Prostate gland (tissue), 2 donors: ENCODE measurements at regions not wholly inside any gene's neighbourhood (a gene's known extent, or its start where the extent isn't known, plus 50 kb on each side); places are given as distances from the start of the nearest gene placed in this dataset.

ENCODE experiments used
- DNase-seq: peaks from one replicate; pipeline ENCODE4 v3.0.0-alpha.2; 2019; ENCODE audit warnings: low spot score
- H3K27ac ChIP-seq, 2 donors: fragments of 200-600 bp; sonication (generic); 2 replicates each; pipeline ENCODE4 v1.5.1; 2017 to 2019
- H3K27me3 ChIP-seq: fragments of 200-600 bp; sonication (generic); replicated peaks from 2 replicates; pipeline ENCODE4 v1.5.1; 2019; ENCODE audit not compliant: insufficient read depth
- H3K36me3 ChIP-seq, 2 donors: fragments of 200-600 bp; sonication (generic); 1 replicate in 1 of 2; 2 replicates in 1 of 2; pipeline versions ENCODE4 v1.5.1 to v1.8.1; 2017 to 2019
- H3K4me1 ChIP-seq: fragments of 200-600 bp; sonication (generic); replicated peaks from 2 replicates; pipeline ENCODE4 v1.5.1; 2019
- H3K4me3 ChIP-seq, 2 donors: fragments of 200-600 bp; sonication (generic); 2 replicates each; pipeline ENCODE4 v1.5.1; 2017 to 2019
- H3K9me3 ChIP-seq: fragments of 200-600 bp; sonication (generic); 2 replicates; pipeline ENCODE4 v1.5.1; 2017
- POLR2A ChIP-seq: fragments of 450-650 bp; IDR thresholded peaks from one replicate; pipeline ENCODE4 v1.6.1; 2016; ENCODE audit warnings: antibody characterized with exemption, mild to moderate bottlenecking
- POLR2AphosphoS5 ChIP-seq: sonication (generic); formaldehyde crosslinking; IDR thresholded peaks from one replicate; pipeline ENCODE4 v1.6.1; 2017; ENCODE audit warnings: antibody characterized with exemption
- WGBS: methylation state at CpG from one replicate; pipeline ENCODE4 v1.1.5; 2018; 5-methylcytosine and 5-hydroxymethylcytosine counted together
- intact Hi-C: fragments of 100-400 bp; cut with DNase I; formaldehyde crosslinking; loops from one replicate; pipeline ENCODE4 v1.14.2; 2022
- TF ChIP-seq, protein P1 (sequence below), 4 experiments: fragments of 200-600 bp in 2 of 4; fragments of 450-650 bp in 2 of 4; sonication (generic) in 2 of 4; IDR thresholded peaks; 1 replicate in 3 of 4; 2 replicates in 1 of 4; pipeline ENCODE4 v1.5.1; 2016 to 2019; ENCODE audit warnings: antibody characterized with exemption in 4 of 4, mild to moderate bottlenecking in 2 of 4, moderate library complexity in 2 of 4

DNA sequence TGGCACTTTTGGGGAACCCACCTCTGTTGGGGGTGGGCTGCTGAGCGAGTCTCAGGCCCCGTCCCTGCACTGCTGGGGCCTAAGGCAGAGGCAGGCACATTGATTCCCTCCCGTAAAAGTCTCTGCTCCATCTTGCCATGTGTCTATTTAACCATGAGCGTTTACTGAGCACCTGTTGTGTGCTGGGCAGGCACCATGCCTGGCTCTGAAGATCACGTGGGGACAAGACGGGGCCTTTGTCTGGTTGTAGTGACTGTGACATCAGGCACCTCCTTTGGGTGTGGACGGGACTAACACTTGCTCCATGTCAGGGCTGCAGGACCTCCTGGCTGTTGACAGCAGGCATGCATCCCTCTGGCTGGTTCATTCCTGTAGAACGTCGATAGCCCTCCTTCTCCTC, 204.7 kb upstream of the CIBAR2 start:
- Histone ChIP-seq H3K27me3 (no peaks in the 10 kb centered on the region), H3K4me1 (peaks cover 10% of the 10 kb centered on the region), H3K27ac (no peak overlapping the region), H3K9me3 (no peaks in the 10 kb centered on the region), H3K36me3 (no peaks in the 10 kb centered on the region), H3K4me3 (no peak overlapping the region)
- no peak for DNase-seq
- TF ChIP-seq POLR2AphosphoS5: no peak
- TF ChIP-seq, protein P1, sequence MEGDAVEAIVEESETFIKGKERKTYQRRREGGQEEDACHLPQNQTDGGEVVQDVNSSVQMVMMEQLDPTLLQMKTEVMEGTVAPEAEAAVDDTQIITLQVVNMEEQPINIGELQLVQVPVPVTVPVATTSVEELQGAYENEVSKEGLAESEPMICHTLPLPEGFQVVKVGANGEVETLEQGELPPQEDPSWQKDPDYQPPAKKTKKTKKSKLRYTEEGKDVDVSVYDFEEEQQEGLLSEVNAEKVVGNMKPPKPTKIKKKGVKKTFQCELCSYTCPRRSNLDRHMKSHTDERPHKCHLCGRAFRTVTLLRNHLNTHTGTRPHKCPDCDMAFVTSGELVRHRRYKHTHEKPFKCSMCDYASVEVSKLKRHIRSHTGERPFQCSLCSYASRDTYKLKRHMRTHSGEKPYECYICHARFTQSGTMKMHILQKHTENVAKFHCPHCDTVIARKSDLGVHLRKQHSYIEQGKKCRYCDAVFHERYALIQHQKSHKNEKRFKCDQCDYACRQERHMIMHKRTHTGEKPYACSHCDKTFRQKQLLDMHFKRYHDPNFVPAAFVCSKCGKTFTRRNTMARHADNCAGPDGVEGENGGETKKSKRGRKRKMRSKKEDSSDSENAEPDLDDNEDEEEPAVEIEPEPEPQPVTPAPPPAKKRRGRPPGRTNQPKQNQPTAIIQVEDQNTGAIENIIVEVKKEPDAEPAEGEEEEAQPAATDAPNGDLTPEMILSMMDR (IDR thresholded peaks at IDR 0.05): no peak
- no peak for TF ChIP-seq POLR2A
- 82% methylated on average over 9 of the region's 9 CpGs for WGBS
- intact Hi-C loops: no loop called here

DNA sequence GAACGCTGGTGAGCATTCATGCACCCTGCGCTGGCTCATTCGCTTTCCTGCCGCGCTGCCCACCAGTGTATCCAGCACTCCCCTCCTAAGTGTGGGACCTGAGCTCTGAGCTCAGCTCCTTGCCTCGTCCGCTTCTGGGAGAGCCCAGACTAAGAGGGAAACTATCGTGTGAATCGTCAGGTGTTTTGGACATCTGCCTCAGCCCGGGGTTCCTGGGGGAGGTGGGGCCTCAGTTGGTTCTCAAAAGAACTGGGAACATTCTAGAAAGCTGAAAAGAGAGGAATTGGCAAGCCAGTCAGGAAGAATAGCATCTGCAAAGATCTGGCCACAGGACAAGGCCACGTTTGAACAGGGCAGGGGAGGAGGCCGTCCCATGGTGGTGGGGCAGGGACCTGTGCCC, 205.4 kb upstream of the CIBAR2 start:
- 74% methylated on average over 12 of the region's 12 CpGs for WGBS
- H3K4me1 ChIP-seq: peaks cover 11% of the 10 kb centered on the region
- no peaks in the 10 kb centered on the region for H3K27me3 ChIP-seq
- H3K27ac ChIP-seq: no peak overlapping the region
- intact Hi-C loops: no loop called here
- no peak overlapping the region for H3K4me3 ChIP-seq
- no peaks in the 10 kb centered on the region for H3K36me3 ChIP-seq
- no peaks in the 10 kb centered on the region for H3K9me3 ChIP-seq
- no peak for DNase-seq
- TF ChIP-seq POLR2A: no peak
- TF ChIP-seq POLR2AphosphoS5: no peak
- TF ChIP-seq, protein P1 (IDR thresholded peaks at IDR 0.05): no peak

DNA sequence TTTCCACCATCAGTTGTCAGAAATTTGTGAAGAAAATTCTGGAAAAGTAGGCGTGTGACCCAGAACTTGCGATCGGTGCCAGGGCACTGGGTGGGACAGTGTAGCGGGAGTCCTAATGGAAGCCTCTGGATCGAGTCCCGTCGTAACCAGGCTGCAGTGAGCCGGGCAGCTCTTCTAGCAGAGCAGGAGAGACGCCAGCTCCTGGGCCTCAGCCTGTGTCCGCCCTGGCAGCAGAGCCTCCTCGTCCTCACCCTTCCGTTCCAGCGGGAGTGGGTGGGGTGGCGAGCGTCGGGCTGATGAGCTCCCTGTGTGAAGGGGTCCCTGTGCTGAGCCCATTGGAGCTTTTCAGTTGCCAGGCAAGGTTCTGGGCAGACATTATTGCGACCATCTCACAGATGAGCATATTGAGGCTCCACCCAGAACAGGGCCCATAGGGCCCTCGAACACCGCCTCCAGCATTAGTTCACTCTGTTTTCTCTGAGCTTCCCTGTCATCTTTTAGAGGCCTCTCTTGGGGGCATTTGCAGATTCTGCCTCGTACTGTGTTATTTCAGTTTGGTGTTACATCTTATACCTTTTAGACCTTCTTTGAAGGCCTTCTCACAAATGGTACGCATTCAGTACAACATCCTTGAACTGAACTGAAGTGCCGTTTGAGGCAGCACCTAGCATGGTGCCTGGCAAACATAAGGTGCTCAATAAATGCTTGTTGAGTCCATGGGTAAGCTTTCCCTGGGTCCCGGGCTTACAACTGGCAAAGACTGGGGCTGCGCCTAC, 207.1 kb upstream of the CIBAR2 start:
- WGBS: 92% methylated on average over 24 of the region's 24 CpGs
- no peak overlapping the region for H3K27ac ChIP-seq
- H3K4me1 ChIP-seq: peaks cover 11% of the 10 kb centered on the region
- no peaks in the 10 kb centered on the region for H3K27me3 ChIP-seq
- H3K36me3 ChIP-seq: no peaks in the 10 kb centered on the region
- no peaks in the 10 kb centered on the region for H3K9me3 ChIP-seq
- TF ChIP-seq POLR2AphosphoS5 (no peak), POLR2A (no peak)
- TF ChIP-seq, protein P1 (IDR thresholded peaks at IDR 0.05): no peak
- no peak for DNase-seq
- no peak overlapping the region for H3K4me3 ChIP-seq
- intact Hi-C loops: no loop called here

DNA sequence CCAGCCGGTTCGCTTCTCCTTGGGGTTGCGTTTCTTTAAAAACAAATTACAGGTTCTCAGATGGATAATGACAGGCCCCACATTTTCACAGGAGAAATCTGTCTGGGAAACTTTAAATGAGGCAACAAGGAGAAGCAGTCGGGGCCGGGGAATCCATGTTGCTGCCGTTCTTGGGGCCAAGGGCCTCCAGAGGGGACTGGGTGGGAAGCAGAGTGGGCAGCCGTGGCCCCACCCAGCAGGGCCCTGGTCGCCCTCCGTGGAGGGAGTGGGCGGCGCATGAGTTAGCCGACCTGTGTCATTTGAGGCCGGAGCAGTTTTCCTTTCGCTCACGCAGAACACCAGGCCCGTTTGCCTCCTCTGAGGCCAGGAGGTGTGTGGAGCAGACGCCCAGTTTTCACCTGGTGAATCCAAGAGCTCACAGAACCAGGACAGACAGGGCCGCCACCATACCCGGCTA, 207.7 kb upstream of the CIBAR2 start:
- 83% methylated on average over 19 of the region's 19 CpGs for WGBS
- Histone ChIP-seq H3K27ac (no peak overlapping the region), H3K36me3 (no peaks in the 10 kb centered on the region), H3K4me3 (no peak overlapping the region), H3K27me3 (no peaks in the 10 kb centered on the region), H3K9me3 (no peaks in the 10 kb centered on the region), H3K4me1 (peaks cover 11% of the 10 kb centered on the region)
- DNase-seq: no peak
- TF ChIP-seq, protein P1 (IDR thresholded peaks at IDR 0.05): no peak
- TF ChIP-seq POLR2A (no peak), POLR2AphosphoS5 (no peak)
- intact Hi-C loops: loop anchor here (5.0 kb wide), 2 partner anchors 72 to 292 kb away; partner anchors contain the start of gene GSE1
